ENCODE measurements at regions not wholly inside any gene's neighbourhood (a gene's known extent, or its start where the extent isn't known, plus 50 kb on each side); places are given as distances from the start of the nearest gene placed in this dataset.
"Not testable (repeated sequence)": the region's sequence is repeated elsewhere in the genome, so short reads cannot be mapped to it uniquely, and the experiment has no call there.

DNA sequence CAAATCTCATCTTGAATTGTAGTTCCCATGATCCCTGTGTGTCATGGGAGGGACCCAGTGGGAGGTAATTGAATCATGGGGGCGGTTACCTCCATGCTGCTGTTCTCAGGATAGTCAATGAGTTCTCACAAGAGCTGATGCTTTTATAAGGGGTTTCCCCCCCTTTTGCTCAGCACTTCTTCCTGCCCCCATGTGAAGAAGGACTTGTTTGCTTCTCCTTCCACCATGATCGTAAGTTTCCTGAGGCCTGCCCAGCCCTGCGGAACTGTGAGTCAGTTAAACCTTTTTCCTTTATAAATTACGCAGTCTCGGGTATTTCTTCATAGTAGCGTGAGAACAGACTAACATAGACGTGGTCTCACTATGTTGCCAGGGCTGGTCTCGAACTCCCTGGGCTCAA lies 56.1 kb upstream of the EIF5 start:
- DNase-seq (ENCODE audit: low read depth in 2 of 2): no peak
- TF ChIP-seq, protein P1, sequence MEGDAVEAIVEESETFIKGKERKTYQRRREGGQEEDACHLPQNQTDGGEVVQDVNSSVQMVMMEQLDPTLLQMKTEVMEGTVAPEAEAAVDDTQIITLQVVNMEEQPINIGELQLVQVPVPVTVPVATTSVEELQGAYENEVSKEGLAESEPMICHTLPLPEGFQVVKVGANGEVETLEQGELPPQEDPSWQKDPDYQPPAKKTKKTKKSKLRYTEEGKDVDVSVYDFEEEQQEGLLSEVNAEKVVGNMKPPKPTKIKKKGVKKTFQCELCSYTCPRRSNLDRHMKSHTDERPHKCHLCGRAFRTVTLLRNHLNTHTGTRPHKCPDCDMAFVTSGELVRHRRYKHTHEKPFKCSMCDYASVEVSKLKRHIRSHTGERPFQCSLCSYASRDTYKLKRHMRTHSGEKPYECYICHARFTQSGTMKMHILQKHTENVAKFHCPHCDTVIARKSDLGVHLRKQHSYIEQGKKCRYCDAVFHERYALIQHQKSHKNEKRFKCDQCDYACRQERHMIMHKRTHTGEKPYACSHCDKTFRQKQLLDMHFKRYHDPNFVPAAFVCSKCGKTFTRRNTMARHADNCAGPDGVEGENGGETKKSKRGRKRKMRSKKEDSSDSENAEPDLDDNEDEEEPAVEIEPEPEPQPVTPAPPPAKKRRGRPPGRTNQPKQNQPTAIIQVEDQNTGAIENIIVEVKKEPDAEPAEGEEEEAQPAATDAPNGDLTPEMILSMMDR (IDR thresholded peaks at IDR 0.05; ENCODE audit: low read depth, low read length): no peak
- H3K4me3 ChIP-seq (replicated peaks in 1 of 2; ENCODE audit: low read depth in 2 of 2, low read length in 2 of 2): no peak overlapping the region

DNA sequence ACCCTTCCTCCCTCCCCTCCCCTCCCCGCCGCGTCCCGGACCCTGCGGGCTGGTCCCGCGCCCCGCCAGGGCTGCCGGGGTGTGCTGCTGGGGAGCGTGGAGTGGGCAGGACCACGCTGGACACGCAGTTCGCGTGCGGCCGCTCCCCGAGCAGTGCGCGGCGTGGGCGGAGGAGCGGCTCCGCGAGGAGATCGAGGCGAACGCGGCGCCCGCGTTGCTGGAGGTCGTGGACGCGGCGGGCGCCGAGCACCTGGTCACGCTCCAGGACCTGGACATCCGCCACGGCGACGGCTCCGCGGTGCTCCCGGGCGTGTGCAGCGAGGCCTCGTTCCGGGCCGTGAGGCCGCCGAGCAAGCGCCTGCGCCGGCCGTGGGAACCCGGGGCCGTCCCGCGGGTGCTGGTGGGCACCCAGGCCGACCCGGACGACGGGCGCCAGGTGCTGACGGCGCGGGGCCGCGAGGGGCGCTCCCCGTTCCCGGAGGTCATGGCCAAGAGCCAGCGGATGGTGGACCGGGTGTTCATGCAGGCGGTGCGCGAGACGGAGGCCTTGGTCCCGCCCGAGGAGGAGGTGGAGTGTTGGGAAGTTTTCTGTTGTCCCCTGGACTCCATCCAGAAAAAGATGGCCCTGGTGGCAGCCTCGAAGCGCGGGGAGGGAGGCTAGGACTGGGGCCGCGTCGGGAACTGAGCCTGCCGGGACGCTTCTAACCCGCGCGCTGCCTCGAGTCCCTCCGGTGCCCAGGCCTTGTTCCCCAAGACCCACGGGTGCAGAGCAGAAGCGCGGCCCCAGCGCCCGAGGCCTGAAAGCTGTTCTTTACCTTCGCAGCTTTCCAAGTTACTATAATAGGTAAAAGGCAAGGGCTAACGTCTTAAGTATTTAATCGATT lies 54.7 kb upstream of the EIF5 start:
- TF ChIP-seq, protein P1 (IDR thresholded peaks at IDR 0.05; ENCODE audit: low read depth, low read length): no peak
- H3K4me3 ChIP-seq (replicated peaks in 1 of 2; ENCODE audit: low read depth in 2 of 2, low read length in 2 of 2): peak overlapping the region in 1 of 2 donors; percentile 24
- DNase-seq (ENCODE audit: low read depth in 2 of 2): no peak

DNA sequence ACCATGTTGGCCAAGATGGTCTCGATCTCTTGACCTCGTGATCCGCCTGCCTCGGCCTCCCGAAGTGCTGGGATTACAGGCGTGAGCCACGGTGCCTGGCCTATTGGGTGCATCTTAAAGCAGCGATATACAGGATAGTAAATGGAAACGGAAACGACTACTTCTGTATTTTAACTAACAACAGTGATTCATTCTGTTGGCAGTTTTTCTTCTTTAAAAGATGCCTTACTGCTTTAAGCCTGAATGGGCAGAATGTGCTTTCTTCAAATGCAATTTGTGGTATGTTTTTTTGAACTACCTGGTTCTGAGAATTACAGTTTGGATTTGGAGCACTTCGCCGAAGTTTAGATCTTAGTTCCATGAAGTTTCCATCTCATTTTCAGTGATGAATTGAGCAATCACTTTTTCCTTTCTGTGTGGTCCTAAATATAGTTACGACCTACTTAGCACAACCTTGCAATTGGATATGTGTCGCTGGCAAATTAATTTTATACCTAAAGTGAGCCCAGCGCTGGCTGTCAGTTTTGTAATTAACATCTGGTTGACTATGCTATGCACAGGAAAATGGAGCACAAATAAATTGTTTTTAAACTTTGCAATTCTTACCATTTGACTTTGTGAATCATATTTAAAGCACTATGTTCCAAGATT lies 53.6 kb upstream of the EIF5 start:
- TF ChIP-seq, protein P1 (IDR thresholded peaks at IDR 0.05; ENCODE audit: low read depth, low read length): no peak
- no peak overlapping the region for H3K4me3 ChIP-seq (replicated peaks in 1 of 2; ENCODE audit: low read depth in 2 of 2, low read length in 2 of 2)
- DNase-seq (ENCODE audit: low read depth in 2 of 2): peak in 1 of 2 donors; percentile 31

DNA sequence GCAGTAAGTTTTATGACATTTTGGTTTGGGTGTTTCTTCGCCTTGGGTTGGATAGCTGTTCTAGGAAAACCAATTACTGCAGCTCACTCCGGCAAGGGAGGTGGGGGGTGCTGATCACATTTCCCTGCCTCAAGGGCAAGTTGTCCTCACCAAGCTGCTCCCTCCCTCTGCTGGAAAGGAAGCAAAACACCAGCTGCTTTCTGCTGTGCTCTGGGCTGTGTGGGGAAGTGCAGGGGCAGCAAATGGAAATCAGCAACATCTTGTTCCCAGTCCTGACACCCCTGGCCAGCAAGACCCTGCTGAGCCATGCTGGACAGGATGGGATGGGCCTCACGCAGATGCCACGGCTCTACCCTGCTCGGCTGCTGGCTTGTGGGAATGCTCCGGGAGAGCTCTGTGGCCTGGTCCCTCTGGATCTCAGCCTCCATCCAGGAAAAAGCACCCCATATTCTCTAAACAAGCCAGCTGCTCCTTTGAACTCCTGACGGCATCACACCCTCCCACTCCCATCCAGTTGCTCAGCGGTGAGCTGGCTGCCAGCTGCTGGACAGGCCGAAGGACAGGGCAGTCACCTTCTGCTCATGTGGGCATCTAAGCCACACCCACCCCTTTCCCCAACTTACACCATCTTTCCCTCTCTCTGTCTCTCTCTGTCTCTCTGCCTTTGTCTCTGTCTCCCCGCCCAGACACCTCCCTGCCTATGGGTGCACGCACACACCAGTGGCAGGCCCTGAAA lies 52.4 kb upstream of the EIF5 start:
- peak; percentile 47 to 69 for DNase-seq (ENCODE audit: low read depth in 2 of 2)
- no peak overlapping the region for H3K4me3 ChIP-seq (replicated peaks in 1 of 2; ENCODE audit: low read depth in 2 of 2, low read length in 2 of 2)
- TF ChIP-seq, protein P1 (IDR thresholded peaks at IDR 0.05; ENCODE audit: low read depth, low read length): peak; percentile 50

DNA sequence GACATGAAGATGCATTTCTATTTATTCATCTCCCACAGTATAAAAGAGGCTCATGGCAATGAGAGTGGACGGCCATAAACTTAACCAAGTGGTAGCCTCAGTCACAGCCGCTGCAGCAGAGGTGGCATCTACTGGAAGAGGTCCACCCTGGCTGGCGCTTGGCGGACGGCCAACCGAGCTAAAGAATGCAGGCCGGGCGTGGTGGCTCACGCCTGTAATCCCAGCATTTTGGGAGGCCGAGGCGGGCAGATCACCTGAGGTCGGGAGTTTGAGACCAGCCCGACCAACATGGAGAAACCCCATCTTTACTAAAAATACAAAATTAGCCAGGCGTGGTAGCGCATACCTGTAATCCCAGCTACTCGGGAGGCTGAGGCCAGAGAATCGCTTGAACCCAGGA lies 51.7 kb upstream of the EIF5 start:
- not testable (repeated sequence) for H3K4me3 ChIP-seq (replicated peaks in 1 of 2; ENCODE audit: low read depth in 2 of 2, low read length in 2 of 2)

DNA sequence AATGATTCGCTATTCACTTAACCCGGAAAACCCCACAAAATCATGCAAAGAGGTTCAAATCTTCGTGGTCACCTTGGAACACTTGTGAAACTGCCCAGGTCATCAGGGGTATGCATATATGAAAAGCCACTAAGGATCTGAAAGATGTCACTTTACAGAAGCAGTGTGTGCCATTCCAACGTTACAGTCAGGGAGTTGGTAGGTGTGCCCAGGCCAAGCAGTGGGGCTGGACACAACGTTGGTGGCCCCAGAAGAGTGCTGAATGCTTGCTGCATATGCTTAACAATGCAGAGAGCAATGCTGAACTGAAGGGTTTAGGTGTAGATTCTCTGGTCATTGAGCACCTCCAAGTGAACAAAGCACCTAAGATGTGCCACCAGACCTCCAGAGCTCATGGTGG lies 51.1 kb upstream of the EIF5 start:
- no peak overlapping the region for H3K4me3 ChIP-seq (replicated peaks in 1 of 2; ENCODE audit: low read depth in 2 of 2, low read length in 2 of 2)
- TF ChIP-seq, protein P1 (IDR thresholded peaks at IDR 0.05; ENCODE audit: low read depth, low read length): no peak
- DNase-seq (ENCODE audit: low read depth in 2 of 2): no peak

More for the DNA sequence above, 51.7 kb upstream of the EIF5 start:
- DNase-seq (ENCODE audit: low read depth in 2 of 2): not testable (repeated sequence)

DNA sequence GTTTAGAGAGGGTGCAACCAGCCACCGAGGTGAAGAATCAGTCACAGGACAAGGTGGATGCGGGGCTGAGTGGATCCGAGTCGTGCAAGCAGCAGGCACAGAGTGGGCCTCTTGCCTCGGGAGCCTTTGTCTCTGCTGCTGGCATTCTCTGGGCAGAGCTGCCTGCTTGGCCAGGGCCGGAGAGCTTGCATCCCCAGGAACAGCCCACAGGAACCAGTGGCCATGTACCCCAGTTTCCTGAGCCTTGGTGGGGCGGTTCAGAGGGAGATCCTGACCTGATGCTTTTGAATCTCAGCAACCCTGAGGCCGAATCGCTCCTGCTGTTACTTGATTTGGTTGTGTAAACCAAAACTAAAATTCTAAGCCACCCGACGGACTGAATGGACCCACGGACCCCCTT lies 50.1 kb upstream of the EIF5 start:
- DNase-seq (ENCODE audit: low read depth in 2 of 2): no peak
- H3K4me3 ChIP-seq (replicated peaks in 1 of 2; ENCODE audit: low read depth in 2 of 2, low read length in 2 of 2): no peak overlapping the region
- TF ChIP-seq, protein P1 (IDR thresholded peaks at IDR 0.05; ENCODE audit: low read depth, low read length): no peak
